IMR-90 (cell line): ENCODE measurements at regions not wholly inside any gene's neighbourhood (a gene's known extent, or its start where the extent isn't known, plus 50 kb on each side); places are given as distances from the start of the nearest gene placed in this dataset.

Experiments used
- ATAC-seq: fragments of 200-7000 bp; cut with Tn5 transposase; 2 replicates; pipeline ENCODE4 v1.9.1; 2020; ENCODE audit warnings: low read depth, mild to moderate bottlenecking, moderate library complexity
- BruUV-seq: library from RNA; stranded (reverse); fragments of 400-500 nt; replicated peaks from 2 replicates; lab custom pipeline; 2021; lab: Mats Ljungman, UMichigan
- CTCF ChIA-PET: fragments of 300-600 bp; formaldehyde crosslinking; extraction: SDS; loops from one replicate; lab custom pipeline; 2021; ENCODE audit warnings: antibody characterized with exemption; lab: Yijun Ruan, JAX
- POLR2A ChIA-PET: fragments of 300-600 bp; sonication (Branson Sonifier 250); formaldehyde crosslinking; loops from one replicate; lab custom pipeline; 2022; ENCODE audit warnings: antibody characterized with exemption; ENCODE audit not compliant: unreplicated experiment; lab: Charles Lee
- DNase-seq: peaks from one replicate; pipeline ENCODE4 v3.0.0; 2013
- H2AFZ ChIP-seq: replicated peaks from 2 replicates; pipeline ENCODE3; 2013; ENCODE audit warnings: low read length, mild to moderate bottlenecking; ENCODE audit not compliant: poor library complexity
- H2AK5ac ChIP-seq: 2 replicates; pipeline ENCODE4 v1.6.1; 2013; ENCODE audit warnings: low read depth, low read length, inconsistent platforms
- H2AK9ac ChIP-seq: replicated peaks from 2 replicates; pipeline ENCODE3; 2013; ENCODE audit warnings: mild to moderate bottlenecking, low read depth, low read length, moderate library complexity; ENCODE audit not compliant: poor library complexity
- H2BK120ac ChIP-seq: 2 replicates; pipeline ENCODE4 v1.6.1; 2013; ENCODE audit warnings: low read depth, low read length, inconsistent platforms
- H2BK15ac ChIP-seq: 3 replicates; pipeline ENCODE4 v1.6.1; 2013; ENCODE audit warnings: low read depth, low read length, inconsistent platforms
- H2BK20ac ChIP-seq: 2 replicates; pipeline ENCODE4 v1.6.1; 2013; ENCODE audit warnings: low read depth, mild to moderate bottlenecking, inconsistent platforms, low read length, moderate library complexity
- H2BK5ac ChIP-seq: 2 replicates; pipeline ENCODE4 v1.6.1; 2013; ENCODE audit warnings: mild to moderate bottlenecking, low read depth, low read length, inconsistent platforms; ENCODE audit not compliant: poor library complexity, severe bottlenecking
- H3K14ac ChIP-seq: replicated peaks from 2 replicates; pipeline ENCODE4 v1.6.1; 2013; ENCODE audit warnings: low read depth, low read length, inconsistent platforms
- H3K18ac ChIP-seq: 2 replicates; pipeline ENCODE4 v1.6.1; 2013; ENCODE audit warnings: low read depth, low read length, control low read depth
- H3K23ac ChIP-seq: 2 replicates; pipeline ENCODE4 v1.6.1; 2013; ENCODE audit warnings: low read depth, low read length, inconsistent platforms
- H3K27ac ChIP-seq: 2 replicates; pipeline ENCODE4 v1.5.1; 2013; ENCODE audit warnings: mild to moderate bottlenecking, control low read depth, low read length; ENCODE audit not compliant: insufficient read depth
- H3K27me3 ChIP-seq: 2 replicates; pipeline ENCODE4 v1.6.1; 2013; ENCODE audit warnings: low read length; ENCODE audit not compliant: control insufficient read depth, insufficient read depth
- H3K36me3 ChIP-seq: 2 replicates; pipeline ENCODE4 v1.6.1; 2013; ENCODE audit warnings: low read length, mixed read lengths; ENCODE audit not compliant: control insufficient read depth, insufficient read depth
- H3K4ac ChIP-seq: 2 replicates; pipeline ENCODE4 v1.6.1; 2013; ENCODE audit warnings: low read depth, low read length, inconsistent platforms
- H3K4me1 ChIP-seq: 2 replicates; pipeline ENCODE4 v1.6.1; 2013; ENCODE audit warnings: low read length, mixed read lengths; ENCODE audit not compliant: control insufficient read depth, insufficient read depth
- H3K4me2 ChIP-seq: 2 replicates; pipeline ENCODE4 v1.6.1; 2013; ENCODE audit warnings: low read depth, mild to moderate bottlenecking, control low read depth, low read length, moderate library complexity
- H3K4me3 ChIP-seq: 2 replicates; pipeline ENCODE4 v1.5.1; 2013; ENCODE audit warnings: low read depth, mild to moderate bottlenecking, control low read depth, low read length, moderate library complexity; ENCODE audit not compliant: insufficient read depth
- H3K56ac ChIP-seq: 2 replicates; pipeline ENCODE4 v1.6.1; 2013; ENCODE audit warnings: low read length, inconsistent platforms; ENCODE audit not compliant: insufficient read depth; ENCODE audit errors: extremely low read depth
- H3K79me1 ChIP-seq, 2 experiments: 2 replicates each; pipeline ENCODE4 v1.6.1; 2013; ENCODE audit warnings: low read length in 2 of 2, inconsistent platforms in 1 of 2, low read depth in 1 of 2
- H3K9ac ChIP-seq: 2 replicates; pipeline ENCODE4 v1.6.1; 2013; ENCODE audit warnings: low read depth, low read length, control low read depth
- H3K9me1 ChIP-seq: 2 replicates; pipeline ENCODE4 v1.6.1; 2013; ENCODE audit warnings: low read length, inconsistent platforms; ENCODE audit not compliant: insufficient read depth
- H3K9me3 ChIP-seq: 2 replicates; pipeline ENCODE4 v1.6.1; 2013; ENCODE audit warnings: low read length; ENCODE audit not compliant: control insufficient read depth, insufficient read depth
- H4K20me1 ChIP-seq: 2 replicates; pipeline ENCODE4 v1.6.1; 2013; ENCODE audit warnings: low read length, inconsistent platforms; ENCODE audit not compliant: insufficient read depth
- H4K5ac ChIP-seq: 2 replicates; pipeline ENCODE4 v1.6.1; 2013; ENCODE audit warnings: mild to moderate bottlenecking, low read depth, low read length, control low read depth
- H4K8ac ChIP-seq, 2 experiments: 2 replicates each; pipeline ENCODE4 v1.6.1; 2013; ENCODE audit warnings: low read depth in 2 of 2, low read length in 2 of 2, control low read depth in 1 of 2, inconsistent platforms in 1 of 2
- H4K91ac ChIP-seq: 2 replicates; pipeline ENCODE4 v1.6.1; 2013; ENCODE audit warnings: low read depth, low read length, inconsistent platforms; ENCODE audit not compliant: insufficient read depth
- CTCF ChIP-seq: conservative IDR thresholded peaks from 2 replicates; pipeline ENCODE4 v1.5.1; 2012; ENCODE audit warnings: mild to moderate bottlenecking, low read depth, low read length, improper control_type of control experiment
- WGBS, 2 experiments: methylation state at CpG; one replicate each; pipeline versions ENCODE4 v1.1.5 to v1.1.7; 2013; ENCODE audit warnings: missing lambda C conversion rate in 2 of 2; ENCODE audit not compliant: insufficient read length in 1 of 2; ENCODE audit errors: extremely low coverage in 2 of 2; 5-methylcytosine and 5-hydroxymethylcytosine counted together
- dilution Hi-C: fragments of 300-500 bp; cut with HindIII; formaldehyde crosslinking; loops from one replicate; pipeline ENCODE4 v1.14.3; 2018; ENCODE audit warnings: low sequenced_read_pairs; ENCODE audit not compliant: unreplicated experiment
- in situ Hi-C: fragments of 300-500 bp; cut with MboI; formaldehyde crosslinking; loops from 3 replicates; pipeline ENCODE4 v1.14.3; 2019; ENCODE audit warnings: low sequenced_read_pairs, inconsistent platforms, mixed read lengths
- intact Hi-C: fragments of 100-400 bp; cut with micrococcal nuclease; formaldehyde crosslinking; loops from 2 replicates; pipeline ENCODE4 v1.10.0; 2022

GRCh38 chr9:4927701-4928100 is 57.4 kb upstream of the JAK2 start:
- H3K4ac ChIP-seq: no peak overlapping the region
- H2BK5ac ChIP-seq: no peak overlapping the region
- no peak overlapping the region for H4K8ac ChIP-seq
- TF ChIP-seq CTCF: no peak
- H3K9me3 ChIP-seq: no peaks in the 10 kb centered on the region
- H2AK9ac ChIP-seq: no peak overlapping the region
- in situ Hi-C loops: loop anchor here (10.0 kb wide), 2 partner anchors 57 to 163 kb away; partner anchors contain the start of gene JAK2
- H3K79me1 ChIP-seq: no peaks in the 10 kb centered on the region
- H2BK15ac ChIP-seq: no peak overlapping the region
- no TSS peak for BruUV-seq
- ChIA-PET POLR2A (no interaction called here), CTCF (interaction anchor here (1.0 kb wide), 1 partner anchor 164 kb away, joined by 3 read pairs; no protein-coding TSS in a partner anchor)
- H3K4me1 ChIP-seq: no peaks in the 10 kb centered on the region; the same call in 1 of the 2 replicates
- H3K9me1 ChIP-seq: no peaks in the 10 kb centered on the region
- H2BK20ac ChIP-seq: no peak overlapping the region
- no peaks in the 10 kb centered on the region for H3K36me3 ChIP-seq
- H2AFZ ChIP-seq: no peak overlapping the region
- no peak overlapping the region for H2BK120ac ChIP-seq
- ATAC-seq: no peak
- intact Hi-C loops: loop anchor here (5.0 to 10.0 kb wide), 3 partner anchors 55 to 543 kb away; partner anchors contain the start of gene RCL1
- no peaks in the 10 kb centered on the region for H4K20me1 ChIP-seq
- H3K4me3 ChIP-seq: no peak overlapping the region
- no peak overlapping the region for H3K4me2 ChIP-seq
- H2AK5ac ChIP-seq: no peak overlapping the region
- no peak overlapping the region for H3K9ac ChIP-seq
- WGBS, 2 experiments: 90% methylated on average over 3 of the region's 5 CpGs; no CpG with 5 or more reads in 1 of the 2 experiments
- dilution Hi-C loops: no loop called here
- H3K23ac ChIP-seq: no peak overlapping the region
- H4K5ac ChIP-seq: no peak overlapping the region
- H3K18ac ChIP-seq: no peak overlapping the region
- H3K14ac ChIP-seq: no peak overlapping the region
- peaks cover 2% of the 10 kb centered on the region; the same call in 1 of the 2 replicates for H3K27me3 ChIP-seq
- no peak for DNase-seq
- no peak overlapping the region for H3K56ac ChIP-seq
- H3K27ac ChIP-seq: no peak overlapping the region
- no peak overlapping the region for H4K91ac ChIP-seq
